HG03139 (cell line): ENCODE measurements at regions not wholly inside any gene's neighbourhood (a gene's known extent, or its start where the extent isn't known, plus 50 kb on each side); places are given as distances from the start of the nearest gene placed in this dataset.
"Not testable (repeated sequence)": the region's sequence is repeated elsewhere in the genome, so short reads cannot be mapped to it uniquely, and the experiment has no call there.

Experiments used
- ATAC-seq: cut with Tn5 transposase; IDR thresholded peaks from one replicate; pipeline ENCODE4 v1.9.1; 2021; ENCODE audit not compliant: unreplicated experiment

- no peak for ATAC-seq
Observed at GRCh38 chr2:31736695-31737454, 156.1 kb upstream of the SRD5A2 start.

GRCh38 chr2:31735716-31736115 is 155.0 kb upstream of the SRD5A2 start:
- no peak for ATAC-seq

- ATAC-seq, result no peak
Observed at GRCh38 chr2:31729442-31730092, 148.8 kb upstream of the SRD5A2 start.

GRCh38 chr2:31729065-31729439 is 148.3 kb upstream of the SRD5A2 start:
- ATAC-seq, result no peak

GRCh38 chr2:31728406-31729064 is 147.8 kb upstream of the SRD5A2 start:
- no peak for ATAC-seq

- ATAC-seq, result no peak
Observed at GRCh38 chr2:31726457-31726856, 145.7 kb upstream of the SRD5A2 start.

- ATAC-seq, result no peak
Observed at GRCh38 chr2:31725444-31725843, 144.7 kb upstream of the SRD5A2 start.

GRCh38 chr2:31711737-31712136 is 131.0 kb upstream of the SRD5A2 start:
- ATAC-seq, result no peak

GRCh38 chr2:31710121-31710520 is 129.4 kb upstream of the SRD5A2 start:
- ATAC-seq, result no peak

GRCh38 chr2:31707992-31708391 is 127.3 kb upstream of the SRD5A2 start:
- no peak for ATAC-seq

GRCh38 chr2:31704561-31705212 is 123.9 kb upstream of the SRD5A2 start:
- ATAC-seq, result no peak

- ATAC-seq, result no peak
Observed at GRCh38 chr2:31703253-31703652, 122.5 kb upstream of the SRD5A2 start.

- no peak for ATAC-seq
Observed at GRCh38 chr2:31698722-31699121, 118.0 kb upstream of the SRD5A2 start.

- no peak for ATAC-seq
Observed at GRCh38 chr2:31696068-31696467, 115.3 kb upstream of the SRD5A2 start.

GRCh38 chr2:31694444-31694843 is 113.7 kb upstream of the SRD5A2 start:
- ATAC-seq, result no peak

- ATAC-seq, result no peak
Observed at GRCh38 chr2:31693882-31694281, 113.1 kb upstream of the SRD5A2 start.

GRCh38 chr2:31688282-31688681 is 107.5 kb upstream of the SRD5A2 start:
- no peak for ATAC-seq

GRCh38 chr2:31683506-31683905 is 102.8 kb upstream of the SRD5A2 start:
- ATAC-seq, result not testable (repeated sequence)

- no peak for ATAC-seq
Observed at GRCh38 chr2:31675485-31675901, 94.8 kb upstream of the SRD5A2 start.

- ATAC-seq, result no peak
Observed at GRCh38 chr2:31674446-31674845, 93.7 kb upstream of the SRD5A2 start.

- ATAC-seq, result no peak
Observed at GRCh38 chr2:31666878-31667277, 86.1 kb upstream of the SRD5A2 start.
